ENCODE measurements at regions not wholly inside any gene's neighbourhood (a gene's known extent, or its start where the extent isn't known, plus 50 kb on each side); places are given as distances from the start of the nearest gene placed in this dataset.

- DNase-seq (ENCODE audit: low read depth): no peak
- TF ChIP-seq, protein P1, sequence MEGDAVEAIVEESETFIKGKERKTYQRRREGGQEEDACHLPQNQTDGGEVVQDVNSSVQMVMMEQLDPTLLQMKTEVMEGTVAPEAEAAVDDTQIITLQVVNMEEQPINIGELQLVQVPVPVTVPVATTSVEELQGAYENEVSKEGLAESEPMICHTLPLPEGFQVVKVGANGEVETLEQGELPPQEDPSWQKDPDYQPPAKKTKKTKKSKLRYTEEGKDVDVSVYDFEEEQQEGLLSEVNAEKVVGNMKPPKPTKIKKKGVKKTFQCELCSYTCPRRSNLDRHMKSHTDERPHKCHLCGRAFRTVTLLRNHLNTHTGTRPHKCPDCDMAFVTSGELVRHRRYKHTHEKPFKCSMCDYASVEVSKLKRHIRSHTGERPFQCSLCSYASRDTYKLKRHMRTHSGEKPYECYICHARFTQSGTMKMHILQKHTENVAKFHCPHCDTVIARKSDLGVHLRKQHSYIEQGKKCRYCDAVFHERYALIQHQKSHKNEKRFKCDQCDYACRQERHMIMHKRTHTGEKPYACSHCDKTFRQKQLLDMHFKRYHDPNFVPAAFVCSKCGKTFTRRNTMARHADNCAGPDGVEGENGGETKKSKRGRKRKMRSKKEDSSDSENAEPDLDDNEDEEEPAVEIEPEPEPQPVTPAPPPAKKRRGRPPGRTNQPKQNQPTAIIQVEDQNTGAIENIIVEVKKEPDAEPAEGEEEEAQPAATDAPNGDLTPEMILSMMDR (conservative IDR thresholded peaks at IDR 0.05; ENCODE audit: low read length): no peak
Measured at GRCh38 chr2:147351784-147352183, 493.0 kb upstream of the ACVR2A start.

DNA sequence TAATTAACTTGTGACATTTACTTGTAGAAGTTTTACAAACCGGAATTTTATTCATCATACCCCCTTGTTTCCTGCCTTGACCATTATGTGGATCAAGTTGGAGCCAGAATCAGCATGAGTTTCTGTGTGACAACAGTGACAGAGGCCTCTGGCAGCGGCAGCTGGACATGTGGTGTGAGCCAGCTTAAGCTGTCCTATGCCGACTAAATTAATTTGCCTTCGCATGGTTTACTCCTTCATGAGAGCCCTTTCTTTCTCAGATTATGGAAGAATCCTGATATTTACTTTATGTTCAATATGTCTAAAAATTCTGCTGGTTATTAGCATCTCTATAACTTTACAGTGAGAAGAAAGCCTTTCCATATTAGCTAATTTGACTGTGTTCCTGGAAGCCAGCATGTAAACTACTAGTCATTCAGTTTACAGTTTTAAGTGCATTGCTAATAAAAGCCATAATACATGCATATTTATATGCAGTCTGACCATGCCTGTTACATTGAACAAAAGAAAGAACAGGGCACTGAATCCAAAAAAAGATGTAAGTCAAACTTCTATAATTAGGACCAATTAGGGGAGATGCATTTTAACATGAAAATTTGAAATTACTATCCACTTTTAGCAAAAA, 495.8 kb upstream of the ACVR2A start:
- H3K4me3 ChIP-seq (ENCODE audit: low read length): no peak overlapping the region
- no peak for DNase-seq (ENCODE audit: low read depth)
- TF ChIP-seq, protein P1 (conservative IDR thresholded peaks at IDR 0.05; ENCODE audit: low read length): no peak

More at GRCh38 chr2:147351784-147352183, 493.0 kb upstream of the ACVR2A start:
- H3K4me3 ChIP-seq (ENCODE audit: low read length): no peak overlapping the region

GRCh38 chr2:147346142-147346541, 498.7 kb upstream of the ACVR2A start:
- TF ChIP-seq, protein P1 (conservative IDR thresholded peaks at IDR 0.05; ENCODE audit: low read length): no peak
- H3K4me3 ChIP-seq (ENCODE audit: low read length): no peak overlapping the region
- no peak for DNase-seq (ENCODE audit: low read depth)

DNA sequence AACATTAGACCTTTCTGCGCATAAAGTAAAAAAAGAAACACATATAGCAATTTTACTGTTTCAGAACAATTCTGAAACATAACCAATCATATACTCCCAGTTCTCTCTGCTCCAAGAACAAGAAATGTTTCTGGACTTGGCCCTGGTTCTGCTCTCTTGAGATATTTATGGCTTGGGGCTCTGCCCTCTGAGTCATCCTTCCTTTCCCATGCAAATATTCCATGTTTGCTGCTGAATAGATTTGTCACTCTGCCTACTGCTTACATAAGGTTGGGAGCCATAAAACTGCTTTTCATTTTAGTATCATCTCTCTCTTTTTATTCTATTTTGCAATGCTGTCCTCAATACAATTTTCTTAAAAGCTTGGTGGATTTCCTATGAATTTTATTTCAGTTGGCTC, 499.6 kb upstream of the ACVR2A start:
- no peak overlapping the region for H3K4me3 ChIP-seq (ENCODE audit: low read length)
- TF ChIP-seq, protein P1 (conservative IDR thresholded peaks at IDR 0.05; ENCODE audit: low read length): no peak
- DNase-seq (ENCODE audit: low read depth): peak; percentile 37

DNA sequence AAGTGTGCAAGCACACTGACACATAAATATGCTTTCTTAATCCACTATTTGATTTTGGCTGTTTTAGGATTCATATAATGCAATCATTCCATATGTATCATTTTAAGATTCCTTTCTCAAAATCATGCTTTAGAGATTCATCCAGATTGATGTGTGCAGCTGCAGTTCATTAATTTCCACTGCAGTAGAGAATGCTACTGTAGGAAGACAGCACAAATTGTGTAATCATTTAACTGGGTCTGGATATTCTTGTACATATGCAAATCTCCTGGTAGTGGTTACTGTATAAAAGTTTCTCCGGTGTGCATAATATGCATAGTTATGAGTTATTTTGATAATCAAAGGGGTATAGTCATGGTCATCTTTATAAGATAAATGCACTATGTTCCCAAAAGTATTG, 502.5 kb upstream of the ACVR2A start:
- H3K4me3 ChIP-seq (ENCODE audit: low read length): no peak overlapping the region
- DNase-seq (ENCODE audit: low read depth): peak; percentile 11
- TF ChIP-seq, protein P1 (conservative IDR thresholded peaks at IDR 0.05; ENCODE audit: low read length): no peak

DNA sequence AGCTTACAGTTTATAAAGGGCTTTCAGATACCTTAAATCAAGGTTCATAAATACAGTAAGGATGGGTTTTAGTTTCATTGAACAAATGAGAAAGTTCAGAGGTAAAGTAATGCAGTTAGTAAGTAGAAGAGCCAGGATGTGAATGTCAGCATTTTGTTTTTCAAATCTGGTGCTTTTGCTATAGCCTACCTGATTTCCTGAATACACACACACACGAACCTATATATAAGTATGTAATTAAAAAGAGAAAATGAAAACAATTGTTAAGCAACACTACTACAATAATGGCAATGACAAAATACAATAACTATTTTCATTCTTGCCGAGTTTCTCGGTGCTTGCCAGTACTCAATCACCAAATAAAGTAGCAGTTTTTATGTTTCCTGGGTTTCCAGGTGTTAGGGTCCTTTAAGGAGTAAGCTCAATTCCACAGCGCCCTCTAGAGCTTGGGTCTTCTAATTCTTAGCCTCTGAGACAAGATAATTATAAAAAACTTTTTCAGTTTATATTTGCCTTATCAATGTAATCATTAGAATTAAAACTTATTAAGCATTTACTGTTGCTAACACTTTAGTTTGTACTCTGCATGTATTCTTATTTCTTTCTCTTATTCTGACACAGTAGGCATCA, 512.9 kb upstream of the ACVR2A start:
- peak; percentile 24 for DNase-seq (ENCODE audit: low read depth)
- H3K4me3 ChIP-seq (ENCODE audit: low read length): no peak overlapping the region
- TF ChIP-seq, protein P1 (conservative IDR thresholded peaks at IDR 0.05; ENCODE audit: low read length): peak; percentile 59

- TF ChIP-seq, protein P1 (conservative IDR thresholded peaks at IDR 0.05; ENCODE audit: low read length): no peak
- DNase-seq (ENCODE audit: low read depth): no peak
- no peak overlapping the region for H3K4me3 ChIP-seq (ENCODE audit: low read length)
Measured at GRCh38 chr2:147330925-147331324, 513.9 kb upstream of the ACVR2A start.
